AG09309 (cell line): ENCODE measurements at regions not wholly inside any gene's neighbourhood (a gene's known extent, or its start where the extent isn't known, plus 50 kb on each side); places are given as distances from the start of the nearest gene placed in this dataset.
"Not testable (repeated sequence)": the region's sequence is repeated elsewhere in the genome, so short reads cannot be mapped to it uniquely, and the experiment has no call there.

Experiments used
- DNase-seq: peaks from one replicate; pipeline ENCODE4 v3.0.0-alpha.2; 2010; ENCODE audit warnings: low read depth
- H3K4me3 ChIP-seq: 2 replicates; pipeline ENCODE4 v1.5.1; 2011; ENCODE audit warnings: mild to moderate bottlenecking, low read depth, low read length, moderate library complexity; ENCODE audit not compliant: control insufficient read depth
- CTCF ChIP-seq: IDR thresholded peaks from 2 replicates; pipeline ENCODE4 v1.5.1; 2011; ENCODE audit warnings: mild to moderate bottlenecking, low read depth, low read length, inconsistent platforms; ENCODE audit not compliant: insufficient read depth, control insufficient read depth; ENCODE audit errors: missing control alignments

DNA sequence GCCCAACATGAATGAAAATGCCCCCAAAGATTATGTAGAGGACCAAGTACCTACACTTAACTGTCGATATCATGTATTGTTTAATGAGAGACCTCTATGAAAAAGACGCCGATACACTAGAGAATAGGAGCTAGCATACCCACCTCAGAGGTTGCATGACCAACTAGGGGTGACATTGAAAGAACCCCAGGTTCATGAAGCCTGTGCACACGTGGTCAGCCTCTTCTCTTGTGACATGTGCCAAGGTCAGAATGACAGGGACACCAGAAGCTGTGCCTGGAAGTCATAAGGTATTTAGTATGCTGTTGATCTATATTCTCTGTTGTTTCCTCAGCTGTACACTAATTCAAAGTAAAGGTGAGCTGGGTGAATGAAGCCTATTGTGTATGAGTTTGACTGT, 1594.1 kb downstream of the EFNA5 start:
- no peak overlapping the region for H3K4me3 ChIP-seq
- TF ChIP-seq CTCF: no peak

GRCh38 chr5:106072208-106072607, 1598.5 kb downstream of the EFNA5 start:
- no peak for DNase-seq
- no peak overlapping the region for H3K4me3 ChIP-seq
- TF ChIP-seq CTCF: no peak

More for the DNA sequence above, 1594.1 kb downstream of the EFNA5 start:
- DNase-seq: no peak

- TF ChIP-seq CTCF: no peak
- no peak for DNase-seq
Observed at GRCh38 chr5:106047341-106047740, 1623.4 kb downstream of the EFNA5 start.

GRCh38 chr5:106032069-106032468, 1638.7 kb downstream of the EFNA5 start:
- DNase-seq, H3K4me3 ChIP-seq: not testable (repeated sequence)

More at GRCh38 chr5:106047341-106047740, 1623.4 kb downstream of the EFNA5 start:
- H3K4me3 ChIP-seq: no peak overlapping the region

- H3K4me3 ChIP-seq: no peak overlapping the region
- no peak for TF ChIP-seq CTCF
- no peak for DNase-seq
Observed at GRCh38 chr5:106028314-106028713, 1642.4 kb downstream of the EFNA5 start.

DNA sequence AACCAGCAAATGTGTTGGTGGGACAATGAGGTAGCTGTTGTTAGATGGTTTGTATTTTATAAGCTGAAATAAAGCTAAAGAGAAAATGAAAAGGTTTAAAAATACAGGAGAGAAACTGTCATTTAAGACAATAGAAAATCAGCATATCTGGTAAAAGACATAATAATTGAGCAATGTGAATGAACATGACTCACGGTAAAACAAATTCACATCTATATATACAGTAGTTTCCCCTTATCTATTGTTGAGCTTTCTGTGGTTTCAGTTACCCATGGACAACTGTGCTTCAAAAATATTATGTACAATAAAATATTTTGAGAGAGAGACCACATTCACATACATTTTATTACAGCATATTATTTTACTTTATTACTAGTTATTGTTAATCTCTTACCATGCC, 1649.8 kb downstream of the EFNA5 start:
- H3K4me3 ChIP-seq: no peak overlapping the region
- DNase-seq: no peak
- TF ChIP-seq CTCF: no peak

- no peak for DNase-seq
- no peak for TF ChIP-seq CTCF
- no peak overlapping the region for H3K4me3 ChIP-seq
Observed at GRCh38 chr5:106019261-106019660, 1651.5 kb downstream of the EFNA5 start.
